Gastroesophageal sphincter (tissue), 3 donors: ENCODE measurements at regions not wholly inside any gene's neighbourhood (a gene's known extent, or its start where the extent isn't known, plus 50 kb on each side); places are given as distances from the start of the nearest gene placed in this dataset.

ENCODE experiments used
- CTCF ChIP-seq, 4 experiments: fragments of 200-600 bp in 2 of 4; fragments of 450-650 bp in 2 of 4; sonication (generic) in 1 of 4; IDR thresholded peaks; one replicate each; pipeline ENCODE4 v1.5.1; 2017 to 2019; ENCODE audit warnings: antibody characterized with exemption in 4 of 4, mild to moderate bottlenecking in 2 of 4, moderate library complexity in 2 of 4
- EP300 ChIP-seq: sonication (generic); formaldehyde crosslinking; IDR thresholded peaks from one replicate; pipeline ENCODE4 v1.6.1; 2017; ENCODE audit warnings: antibody characterized with exemption, mild to moderate bottlenecking
- POLR2A ChIP-seq, 2 donors: fragments of 450-650 bp; IDR thresholded peaks; one replicate each; pipeline ENCODE4 v1.6.1; 2017; ENCODE audit warnings: antibody characterized with exemption in 2 of 2, mild to moderate bottlenecking in 2 of 2, moderate library complexity in 1 of 2
- POLR2AphosphoS5 ChIP-seq: sonication (generic); formaldehyde crosslinking; IDR thresholded peaks from one replicate; pipeline ENCODE4 v1.6.1; 2017; ENCODE audit warnings: antibody characterized with exemption

- TF ChIP-seq CTCF (IDR thresholded peaks at IDR 0.05) (no peak), POLR2AphosphoS5 (no peak), EP300 (no peak), POLR2A (IDR thresholded peaks at IDR 0.05) (no peak)
Observed at GRCh38 chr9:18136354-18136994, 337.5 kb upstream of the ADAMTSL1 start.
